Head of caudate nucleus (tissue), 42 donors: ENCODE measurements at regions not wholly inside any gene's neighbourhood (a gene's known extent, or its start where the extent isn't known, plus 50 kb on each side); places are given as distances from the start of the nearest gene placed in this dataset.
"Not testable (repeated sequence)": the region's sequence is repeated elsewhere in the genome, so short reads cannot be mapped to it uniquely, and the experiment has no call there.

Experiments
- DNase-seq, 42 donors: peaks; one replicate each; pipeline versions ENCODE4 v3.0.0 to v3.0.0-alpha.2; 2020 to 2021; ENCODE audit warnings: mixed read lengths in 7 of 42
- intact Hi-C: fragments of 100-400 bp; cut with DNase I; formaldehyde crosslinking; loops from one replicate; pipeline ENCODE4 v1.15.0; 2022

- intact Hi-C loops = no loop called here
Observed at GRCh38 chr13:57878291-57878690, 246.7 kb downstream of the PCDH17 start.

GRCh38 chr13:57897225-57897624, 265.7 kb downstream of the PCDH17 start:
- intact Hi-C loops = no loop called here
- no peak for DNase-seq

More at GRCh38 chr13:57878291-57878690, 246.7 kb downstream of the PCDH17 start:
- no peak for DNase-seq

- intact Hi-C loops = no loop called here
- DNase-seq = no peak
Observed at GRCh38 chr13:57899096-57899495, 267.6 kb downstream of the PCDH17 start.

- intact Hi-C loops, DNase-seq: not testable (repeated sequence)
Observed at GRCh38 chr13:57909833-57910232, 278.3 kb downstream of the PCDH17 start.

GRCh38 chr13:57918086-57918485, 286.5 kb downstream of the PCDH17 start:
- DNase-seq = peak in 1 of 42 donors; percentile 4
- intact Hi-C loops = no loop called here

GRCh38 chr13:57918913-57919312, 287.4 kb downstream of the PCDH17 start:
- intact Hi-C loops = no loop called here
- no peak for DNase-seq

- DNase-seq = no peak
- intact Hi-C loops = no loop called here
Observed at GRCh38 chr13:57925250-57925649, 293.7 kb downstream of the PCDH17 start.

GRCh38 chr13:57925751-57926150, 294.2 kb downstream of the PCDH17 start:
- DNase-seq = no peak
- intact Hi-C loops = no loop called here

GRCh38 chr13:57932061-57932460, 300.5 kb downstream of the PCDH17 start:
- intact Hi-C loops = no loop called here
- no peak for DNase-seq

- intact Hi-C loops = no loop called here
- DNase-seq = no peak
Observed at GRCh38 chr13:57933606-57934005, 302.1 kb downstream of the PCDH17 start.

GRCh38 chr13:57935965-57936364, 304.4 kb downstream of the PCDH17 start:
- intact Hi-C loops = no loop called here
- DNase-seq = no peak

GRCh38 chr13:57946361-57946760, 314.8 kb downstream of the PCDH17 start:
- intact Hi-C loops = no loop called here
- DNase-seq = no peak

GRCh38 chr13:57948884-57949283, 317.3 kb downstream of the PCDH17 start:
- DNase-seq = no peak
- intact Hi-C loops = no loop called here

- intact Hi-C loops = no loop called here
- DNase-seq = no peak
Observed at GRCh38 chr13:57969951-57970350, 338.4 kb downstream of the PCDH17 start.

GRCh38 chr13:57970404-57970803, 338.9 kb downstream of the PCDH17 start:
- no peak for DNase-seq
- intact Hi-C loops = no loop called here

GRCh38 chr13:57982782-57983181, 351.2 kb downstream of the PCDH17 start:
- intact Hi-C loops = no loop called here
- DNase-seq = no peak

- DNase-seq = no peak
Observed at GRCh38 chr13:57988276-57988675, 356.7 kb downstream of the PCDH17 start.

GRCh38 chr13:57991041-57991440, 359.5 kb downstream of the PCDH17 start:
- DNase-seq = no peak
- intact Hi-C loops = no loop called here

More at GRCh38 chr13:57988276-57988675, 356.7 kb downstream of the PCDH17 start:
- intact Hi-C loops = no loop called here

- intact Hi-C loops = no loop called here
- no peak for DNase-seq
Observed at GRCh38 chr13:57992416-57992815, 360.9 kb downstream of the PCDH17 start.

GRCh38 chr13:57996717-57997116, 365.2 kb downstream of the PCDH17 start:
- intact Hi-C loops = no loop called here
- DNase-seq = no peak

GRCh38 chr13:58004751-58005150, 373.2 kb downstream of the PCDH17 start:
- intact Hi-C loops = no loop called here
- no peak for DNase-seq

- intact Hi-C loops = no loop called here
- DNase-seq = no peak
Observed at GRCh38 chr13:58018020-58018419, 386.5 kb downstream of the PCDH17 start.
